Aorta (tissue), 5 donors: ENCODE measurements at regions not wholly inside any gene's neighbourhood (a gene's known extent, or its start where the extent isn't known, plus 50 kb on each side); places are given as distances from the start of the nearest gene placed in this dataset.
"Not testable (repeated sequence)": the region's sequence is repeated elsewhere in the genome, so short reads cannot be mapped to it uniquely, and the experiment has no call there.

Experiments
- ATAC-seq: fragments of 200-7000 bp; cut with Tn5 transposase; one replicate; pipeline ENCODE4 v1.9.1; 2022; ENCODE audit warnings: moderate library complexity; ENCODE audit not compliant: low FRiP score
- DNase-seq, 2 donors: peaks; one replicate each; pipeline ENCODE4 v3.0.0-alpha.2; 2020
- H3K27ac ChIP-seq, 2 donors: one replicate each; pipeline ENCODE4 v1.5.1; 2013; ENCODE audit warnings: low read length in 2 of 2, mild to moderate bottlenecking in 2 of 2, moderate library complexity in 2 of 2, control low read depth in 1 of 2, inconsistent platforms in 1 of 2, low read depth in 1 of 2
- H3K27me3 ChIP-seq, 2 donors: one replicate each; pipeline ENCODE4 v1.6.1; 2013; ENCODE audit warnings: control low read depth in 1 of 2, low read length in 1 of 2, mild to moderate bottlenecking in 1 of 2, moderate library complexity in 1 of 2; ENCODE audit not compliant: insufficient read depth in 2 of 2, control insufficient read depth in 1 of 2
- H3K36me3 ChIP-seq, 2 donors: one replicate each; pipeline ENCODE4 v1.6.1; 2013; ENCODE audit warnings: control low read depth in 1 of 2, low read length in 1 of 2, mild to moderate bottlenecking in 1 of 2; ENCODE audit not compliant: insufficient read depth in 2 of 2, control insufficient read depth in 1 of 2
- H3K4me1 ChIP-seq, 2 donors: one replicate each; pipeline ENCODE4 v1.6.1; 2013; ENCODE audit warnings: low read length in 2 of 2, control low read depth in 1 of 2, mild to moderate bottlenecking in 1 of 2, moderate library complexity in 1 of 2; ENCODE audit not compliant: insufficient read depth in 2 of 2, control insufficient read depth in 1 of 2
- H3K4me3 ChIP-seq, 2 donors: one replicate each; pipeline ENCODE4 v1.5.1; 2013; ENCODE audit warnings: low read length in 2 of 2, control low read depth in 1 of 2, mild to moderate bottlenecking in 1 of 2
- H3K9me3 ChIP-seq: one replicate; pipeline ENCODE4 v1.6.1; 2013; ENCODE audit warnings: mild to moderate bottlenecking, low read length; ENCODE audit not compliant: control insufficient read depth
- WGBS, 2 donors: extraction: QIAGEN DNeasy Blood & Tissue Kit; methylation state at CpG; one replicate each; pipeline ENCODE4 v1.1.7; 2013; 5-methylcytosine and 5-hydroxymethylcytosine counted together
- intact Hi-C, 2 donors: fragments of 100-400 bp; cut with DNase I; formaldehyde crosslinking; loops; one replicate each; pipeline versions ENCODE4 v1.14.2 to v1.15.0; 2022
- donor health status: healthy with polysubstance abuse.
- donor health status: Bipolar disorder and iron deficiency.
- donor health status: DM: no; HTN: no; CAD: no.
- donor health status: DM: no; HTN: no; CAD: no.
- donor health status: DM: yes; HTN: yes; CAD: no.

- H3K36me3 ChIP-seq: no peaks in the 10 kb centered on the region
- H3K9me3 ChIP-seq: no peaks in the 10 kb centered on the region
- no peak overlapping the region for H3K27ac ChIP-seq
- H3K4me1 ChIP-seq: no peaks in the 10 kb centered on the region
- DNase-seq (no peak), ATAC-seq (no peak)
- 33 to 36% methylated on average over 4 of the region's 4 CpGs for WGBS, 2 donors
- intact Hi-C loops: no loop called here
- no peaks in the 10 kb centered on the region for H3K27me3 ChIP-seq
- H3K4me3 ChIP-seq: no peak overlapping the region
Observed at GRCh38 chr13:70755456-70755855, 647.2 kb upstream of the KLHL1 start.

DNA sequence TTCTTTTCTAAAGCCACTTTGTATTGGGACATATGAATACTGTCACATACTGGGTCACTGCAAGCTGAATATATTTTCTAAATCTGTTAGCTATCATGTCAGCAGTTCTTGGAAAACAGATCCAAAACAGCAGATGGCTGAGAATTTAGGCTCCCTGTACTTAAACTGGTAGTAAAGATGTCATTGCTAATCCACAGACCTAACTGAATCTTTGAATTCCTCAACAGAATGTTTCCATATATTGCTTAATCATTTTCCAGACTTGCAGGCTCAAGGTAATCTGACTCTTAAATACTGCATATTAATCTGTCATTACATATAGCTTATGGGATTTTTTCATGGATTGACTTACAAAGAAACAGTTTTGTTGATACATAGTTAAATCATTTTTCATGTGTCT is 639.0 kb upstream of the KLHL1 start:
- Histone ChIP-seq H3K36me3 (no peaks in the 10 kb centered on the region), H3K9me3 (no peaks in the 10 kb centered on the region), H3K27me3 (no peaks in the 10 kb centered on the region), H3K4me3 (no peak overlapping the region), H3K4me1 (no peaks in the 10 kb centered on the region), H3K27ac (no peak overlapping the region)
- no peak for ATAC-seq
- DNase-seq: no peak
- intact Hi-C loops: no loop called here

DNA sequence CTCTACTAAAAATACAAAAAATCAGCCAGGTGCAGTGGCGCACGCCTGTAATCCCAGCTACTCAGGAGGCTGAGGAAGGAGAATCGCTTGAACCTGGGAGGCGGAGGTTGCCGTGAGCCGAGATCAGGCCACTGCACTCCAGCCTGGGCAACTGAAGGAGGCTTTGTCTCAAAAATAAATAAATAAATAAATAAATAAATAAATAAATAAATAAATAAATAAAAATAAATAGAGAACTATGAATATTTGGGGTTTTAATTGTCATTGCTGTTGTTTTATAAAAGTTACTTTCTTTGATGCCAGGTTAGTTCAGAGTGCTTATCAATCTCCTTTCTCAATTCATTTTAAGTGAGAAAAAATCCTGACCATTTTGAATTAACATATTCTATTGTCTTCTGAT is 638.2 kb upstream of the KLHL1 start:
- H3K27me3 ChIP-seq, H3K4me3 ChIP-seq, H3K27ac ChIP-seq, intact Hi-C loops, H3K36me3 ChIP-seq, H3K9me3 ChIP-seq, DNase-seq, H3K4me1 ChIP-seq, ATAC-seq: not testable (repeated sequence)
- 95 to 96% methylated on average over 6 of the region's 6 CpGs for WGBS, 2 donors

- 90 to 94% methylated on average over 1 of the region's 1 CpG for WGBS, 2 donors
- no peaks in the 10 kb centered on the region for H3K27me3 ChIP-seq
Observed at GRCh38 chr13:70736622-70737317, 628.5 kb upstream of the KLHL1 start.

DNA sequence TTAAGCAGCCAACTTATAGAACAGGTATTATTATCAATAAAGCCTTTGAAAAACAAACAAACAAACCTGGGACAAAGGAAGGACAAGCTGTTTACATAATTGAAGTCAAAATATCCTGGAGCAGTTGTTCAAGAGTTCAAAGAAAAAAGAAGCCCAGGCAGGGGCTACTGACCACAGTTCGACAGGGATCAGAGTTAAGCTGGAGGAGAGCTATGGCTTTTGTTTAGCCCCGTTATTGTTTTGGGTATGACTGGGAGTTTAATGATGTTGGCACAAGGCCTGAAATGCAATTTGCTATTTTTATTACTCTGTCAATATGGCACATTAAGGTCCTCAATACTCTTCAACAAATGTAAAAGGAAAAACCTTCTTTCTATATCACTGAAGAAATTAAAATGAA is 624.4 kb upstream of the KLHL1 start:
- no peaks in the 10 kb centered on the region for H3K9me3 ChIP-seq
- no peaks in the 10 kb centered on the region for H3K27me3 ChIP-seq
- WGBS, 2 donors: 30 to 32% methylated on average over 2 of the region's 2 CpGs
- ATAC-seq: no peak
- no peaks in the 10 kb centered on the region for H3K36me3 ChIP-seq
- intact Hi-C loops: no loop called here
- no peak for DNase-seq
- no peak overlapping the region for H3K27ac ChIP-seq
- H3K4me1 ChIP-seq: no peaks in the 10 kb centered on the region
- H3K4me3 ChIP-seq: no peak overlapping the region

More at GRCh38 chr13:70736622-70737317, 628.5 kb upstream of the KLHL1 start:
- no peak for ATAC-seq
- DNase-seq: no peak
- Histone ChIP-seq H3K9me3 (no peaks in the 10 kb centered on the region), H3K27ac (no peak overlapping the region), H3K36me3 (no peaks in the 10 kb centered on the region), H3K4me1 (no peaks in the 10 kb centered on the region), H3K4me3 (no peak overlapping the region)
- intact Hi-C loops: no loop called here

DNA sequence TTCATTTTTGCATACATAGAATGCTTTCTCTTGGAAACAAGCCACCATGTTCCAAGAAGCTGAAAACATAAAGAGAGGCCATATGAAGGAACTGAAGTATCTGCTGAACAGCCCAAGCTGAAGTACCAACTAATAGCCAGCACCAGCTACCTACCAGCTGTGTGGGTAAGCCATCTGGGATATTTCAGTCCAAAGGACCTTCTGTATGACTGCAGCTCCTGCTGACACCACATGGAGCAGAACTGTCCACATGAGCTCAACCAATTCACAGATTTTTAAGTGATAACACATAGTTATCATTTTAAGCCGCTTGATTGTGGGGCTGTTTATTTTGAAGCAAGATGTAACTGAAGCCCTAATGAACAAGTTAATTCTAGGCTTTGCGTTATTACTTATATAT is 621.1 kb upstream of the KLHL1 start:
- Histone ChIP-seq H3K4me3 (no peak overlapping the region), H3K9me3 (no peaks in the 10 kb centered on the region), H3K4me1 (no peaks in the 10 kb centered on the region), H3K27ac (no peak overlapping the region), H3K27me3 (no peaks in the 10 kb centered on the region), H3K36me3 (no peaks in the 10 kb centered on the region)
- ATAC-seq (no peak), DNase-seq (no peak)
- intact Hi-C loops: no loop called here
- 58 to 91% methylated on average over 2 of the region's 2 CpGs for WGBS, 2 donors

- Histone ChIP-seq H3K27ac (no peak overlapping the region), H3K4me3 (no peak overlapping the region), H3K4me1 (no peaks in the 10 kb centered on the region), H3K36me3 (no peaks in the 10 kb centered on the region), H3K27me3 (no peaks in the 10 kb centered on the region), H3K9me3 (no peaks in the 10 kb centered on the region)
- DNase-seq (no peak), ATAC-seq (no peak)
- intact Hi-C loops: no loop called here
- WGBS, 2 donors: 58% methylated on average over 1 of the region's 1 CpG
Observed at GRCh38 chr13:70723732-70724131, 615.5 kb upstream of the KLHL1 start.

DNA sequence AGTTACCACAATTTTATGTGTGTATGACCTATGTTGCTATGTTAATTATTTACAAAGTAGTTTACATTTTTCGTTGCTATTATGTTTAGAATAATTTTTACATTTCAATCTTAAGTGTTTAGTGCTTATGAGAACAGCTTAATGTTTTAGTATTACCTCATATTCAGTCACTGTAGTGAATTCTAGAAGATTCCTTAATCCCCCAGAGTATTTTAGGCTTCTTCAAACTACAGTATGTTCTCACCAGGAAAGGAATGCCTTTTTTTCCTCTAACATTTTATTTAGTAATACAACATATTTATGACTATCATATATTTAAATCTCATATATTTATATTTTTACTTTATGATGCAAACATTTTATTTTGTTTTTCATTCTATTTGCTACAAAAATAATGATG is 612.1 kb upstream of the KLHL1 start:
- H3K36me3 ChIP-seq: no peaks in the 10 kb centered on the region
- no peak overlapping the region for H3K4me3 ChIP-seq
- 19 to 21% methylated on average over 1 of the region's 1 CpG for WGBS, 2 donors
- no peak overlapping the region for H3K27ac ChIP-seq
- DNase-seq: no peak
- H3K27me3 ChIP-seq: peaks cover 0 to 2% of the 10 kb centered on the region in 2 donors
- H3K9me3 ChIP-seq: no peaks in the 10 kb centered on the region
- H3K4me1 ChIP-seq: no peaks in the 10 kb centered on the region
- ATAC-seq: no peak
- intact Hi-C loops: no loop called here

DNA sequence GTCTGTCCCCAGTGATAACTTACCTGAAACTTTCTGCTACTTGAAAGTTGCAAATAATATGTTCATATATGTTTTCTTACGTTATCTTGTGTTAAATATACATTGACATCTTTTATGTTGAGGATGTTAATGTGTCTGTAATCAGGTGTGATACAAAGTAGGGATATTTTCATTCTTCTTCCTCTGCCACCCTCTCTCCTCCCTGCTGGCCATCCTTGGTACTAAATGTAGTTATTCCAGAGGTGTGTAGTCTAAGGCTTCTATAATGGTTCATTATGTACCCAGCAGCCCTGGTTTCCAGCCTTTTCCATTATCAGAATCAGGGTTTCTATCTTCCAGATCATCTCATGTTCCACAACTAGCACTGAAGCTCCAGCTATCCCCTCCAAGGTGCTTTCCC is 606.7 kb upstream of the KLHL1 start:
- H3K4me1 ChIP-seq: no peaks in the 10 kb centered on the region
- DNase-seq: no peak
- no peaks in the 10 kb centered on the region for H3K9me3 ChIP-seq
- WGBS, 2 donors: 74 to 77% methylated on average over 1 of the region's 1 CpG
- no peak overlapping the region for H3K4me3 ChIP-seq
- peaks cover 0 to 2% of the 10 kb centered on the region in 2 donors for H3K27me3 ChIP-seq
- ATAC-seq: no peak
- intact Hi-C loops: no loop called here
- H3K27ac ChIP-seq: no peak overlapping the region
- H3K36me3 ChIP-seq: no peaks in the 10 kb centered on the region
